SK-N-SH (cell line): ENCODE measurements at regions not wholly inside any gene's neighbourhood (a gene's known extent, or its start where the extent isn't known, plus 50 kb on each side); places are given as distances from the start of the nearest gene placed in this dataset.

Source experiments
- EP300 ChIP-seq, 2 experiments: IDR thresholded peaks; 2 replicates each; pipeline versions ENCODE4 v1.4.0 to v1.6.1; 2012; ENCODE audit warnings: borderline replicate concordance in 1 of 2, low read depth in 1 of 2, low read length in 1 of 2
- EZH2phosphoT487 ChIP-seq: fragments of 200-600 bp; sonication (generic); IDR thresholded peaks from 2 replicates; pipeline ENCODE4 v1.6.1; 2017; ENCODE audit warnings: low read depth, mixed run types, mild to moderate bottlenecking, antibody characterized with exemption, moderate library complexity, borderline replicate concordance
- GABPA ChIP-seq: IDR thresholded peaks from 2 replicates; pipeline ENCODE4 v1.4.0; 2012; ENCODE audit warnings: low read depth, mild to moderate bottlenecking
- GATA2 ChIP-seq: sonication (generic); formaldehyde crosslinking; IDR thresholded peaks from 2 replicates; pipeline ENCODE4 v1.5.0; 2020; ENCODE audit warnings: mild to moderate bottlenecking, missing genetic modification reagents
- JUND ChIP-seq: IDR thresholded peaks from 2 replicates; pipeline ENCODE4 v1.4.0; 2012
- MEF2A ChIP-seq: IDR thresholded peaks from 2 replicates; pipeline ENCODE4 v1.4.0; 2012; ENCODE audit warnings: low read depth, borderline replicate concordance
- POLR2AphosphoS5 ChIP-seq: IDR thresholded peaks from 2 replicates; pipeline ENCODE4 v1.6.1; 2012; ENCODE audit warnings: low read depth, low read length
- RAD21 ChIP-seq: IDR thresholded peaks from 2 replicates; pipeline ENCODE4 v1.6.1; 2012; ENCODE audit warnings: mild to moderate bottlenecking, low read length
- RXRA ChIP-seq: IDR thresholded peaks from 2 replicates; pipeline ENCODE4 v1.4.0; 2012; ENCODE audit warnings: low read depth, mild to moderate bottlenecking, borderline replicate concordance
- TCF12 ChIP-seq: IDR thresholded peaks from 2 replicates; pipeline ENCODE4 v1.4.0; 2012
- TEAD4 ChIP-seq: IDR thresholded peaks from 2 replicates; pipeline ENCODE4 v1.4.0; 2012; ENCODE audit warnings: mild to moderate bottlenecking, borderline replicate concordance; ENCODE audit not compliant: insufficient read depth
- TF ChIP-seq, protein P1 (sequence below): fragments of 200-600 bp; sonication (generic); IDR thresholded peaks from 2 replicates; pipeline ENCODE4 v1.6.1; 2017; ENCODE audit warnings: antibody characterized with exemption, mild to moderate bottlenecking, moderate library complexity
- TF ChIP-seq, protein P2 (sequence below): IDR thresholded peaks from 2 replicates; pipeline ENCODE4 v1.6.1; 2012; ENCODE audit warnings: mild to moderate bottlenecking, low read depth, low read length, moderate library complexity

DNA sequence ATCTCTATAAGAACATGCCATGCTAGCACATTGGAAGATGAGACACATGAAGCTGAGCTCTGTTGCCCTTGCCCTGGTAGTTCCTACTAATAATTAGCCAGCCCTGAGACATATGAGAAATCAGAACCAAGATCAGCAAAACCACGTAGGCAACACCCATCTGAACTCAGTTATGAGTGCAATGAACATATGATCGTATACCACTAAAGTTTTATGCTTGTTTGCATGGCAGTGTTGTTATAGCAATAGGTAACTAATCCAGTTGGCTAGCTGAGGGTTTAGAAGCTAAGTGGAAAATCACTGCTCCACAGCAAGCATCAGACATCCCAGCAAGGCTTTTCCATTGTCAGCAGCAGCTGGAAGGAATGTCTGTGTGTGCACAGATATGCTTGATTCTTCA, 180.7 kb downstream of the BTBD3 start:
- TF ChIP-seq MEF2A (no peak), RXRA (no peak), EZH2phosphoT487 (no peak), RAD21 (no peak), POLR2AphosphoS5 (no peak), TCF12 (no peak), TEAD4 (no peak), GATA2 (CRISPR knock-in tag) (no peak), GABPA (no peak), JUND (no peak), EP300 (IDR thresholded peaks at IDR 0.05; ENCODE audit: borderline replicate concordance in 1 of 2, low read depth in 1 of 2, low read length in 1 of 2) (no peak)
- TF ChIP-seq, protein P1, sequence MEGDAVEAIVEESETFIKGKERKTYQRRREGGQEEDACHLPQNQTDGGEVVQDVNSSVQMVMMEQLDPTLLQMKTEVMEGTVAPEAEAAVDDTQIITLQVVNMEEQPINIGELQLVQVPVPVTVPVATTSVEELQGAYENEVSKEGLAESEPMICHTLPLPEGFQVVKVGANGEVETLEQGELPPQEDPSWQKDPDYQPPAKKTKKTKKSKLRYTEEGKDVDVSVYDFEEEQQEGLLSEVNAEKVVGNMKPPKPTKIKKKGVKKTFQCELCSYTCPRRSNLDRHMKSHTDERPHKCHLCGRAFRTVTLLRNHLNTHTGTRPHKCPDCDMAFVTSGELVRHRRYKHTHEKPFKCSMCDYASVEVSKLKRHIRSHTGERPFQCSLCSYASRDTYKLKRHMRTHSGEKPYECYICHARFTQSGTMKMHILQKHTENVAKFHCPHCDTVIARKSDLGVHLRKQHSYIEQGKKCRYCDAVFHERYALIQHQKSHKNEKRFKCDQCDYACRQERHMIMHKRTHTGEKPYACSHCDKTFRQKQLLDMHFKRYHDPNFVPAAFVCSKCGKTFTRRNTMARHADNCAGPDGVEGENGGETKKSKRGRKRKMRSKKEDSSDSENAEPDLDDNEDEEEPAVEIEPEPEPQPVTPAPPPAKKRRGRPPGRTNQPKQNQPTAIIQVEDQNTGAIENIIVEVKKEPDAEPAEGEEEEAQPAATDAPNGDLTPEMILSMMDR = no peak
- TF ChIP-seq, protein P2, sequence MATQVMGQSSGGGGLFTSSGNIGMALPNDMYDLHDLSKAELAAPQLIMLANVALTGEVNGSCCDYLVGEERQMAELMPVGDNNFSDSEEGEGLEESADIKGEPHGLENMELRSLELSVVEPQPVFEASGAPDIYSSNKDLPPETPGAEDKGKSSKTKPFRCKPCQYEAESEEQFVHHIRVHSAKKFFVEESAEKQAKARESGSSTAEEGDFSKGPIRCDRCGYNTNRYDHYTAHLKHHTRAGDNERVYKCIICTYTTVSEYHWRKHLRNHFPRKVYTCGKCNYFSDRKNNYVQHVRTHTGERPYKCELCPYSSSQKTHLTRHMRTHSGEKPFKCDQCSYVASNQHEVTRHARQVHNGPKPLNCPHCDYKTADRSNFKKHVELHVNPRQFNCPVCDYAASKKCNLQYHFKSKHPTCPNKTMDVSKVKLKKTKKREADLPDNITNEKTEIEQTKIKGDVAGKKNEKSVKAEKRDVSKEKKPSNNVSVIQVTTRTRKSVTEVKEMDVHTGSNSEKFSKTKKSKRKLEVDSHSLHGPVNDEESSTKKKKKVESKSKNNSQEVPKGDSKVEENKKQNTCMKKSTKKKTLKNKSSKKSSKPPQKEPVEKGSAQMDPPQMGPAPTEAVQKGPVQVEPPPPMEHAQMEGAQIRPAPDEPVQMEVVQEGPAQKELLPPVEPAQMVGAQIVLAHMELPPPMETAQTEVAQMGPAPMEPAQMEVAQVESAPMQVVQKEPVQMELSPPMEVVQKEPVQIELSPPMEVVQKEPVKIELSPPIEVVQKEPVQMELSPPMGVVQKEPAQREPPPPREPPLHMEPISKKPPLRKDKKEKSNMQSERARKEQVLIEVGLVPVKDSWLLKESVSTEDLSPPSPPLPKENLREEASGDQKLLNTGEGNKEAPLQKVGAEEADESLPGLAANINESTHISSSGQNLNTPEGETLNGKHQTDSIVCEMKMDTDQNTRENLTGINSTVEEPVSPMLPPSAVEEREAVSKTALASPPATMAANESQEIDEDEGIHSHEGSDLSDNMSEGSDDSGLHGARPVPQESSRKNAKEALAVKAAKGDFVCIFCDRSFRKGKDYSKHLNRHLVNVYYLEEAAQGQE = no peak
